CD14-positive monocyte (primary cell): ENCODE measurements at regions not wholly inside any gene's neighbourhood (a gene's known extent, or its start where the extent isn't known, plus 50 kb on each side); places are given as distances from the start of the nearest gene placed in this dataset.
"Not testable (repeated sequence)": the region's sequence is repeated elsewhere in the genome, so short reads cannot be mapped to it uniquely, and the experiment has no call there.

Experiments used
- DNase-seq, 3 donors: peaks; one replicate each; pipeline ENCODE4 v3.0.0-alpha.2; 2011 to 2022
- H2AFZ ChIP-seq: 2 replicates; pipeline ENCODE4 v1.6.0; 2012; ENCODE audit warnings: mild to moderate bottlenecking, low read depth, low read length, inconsistent platforms; ENCODE audit not compliant: insufficient read depth, poor library complexity, severe bottlenecking
- H3K27ac ChIP-seq, 2 donors: 1 replicate in 1 of 2; 2 replicates in 1 of 2; pipeline ENCODE4 v1.5.1; 2012 to 2013; ENCODE audit warnings: low read length in 2 of 2, control low read depth in 1 of 2, inconsistent platforms in 1 of 2, low read depth in 1 of 2, mild to moderate bottlenecking in 1 of 2
- H3K27me3 ChIP-seq, 2 donors: one replicate each; pipeline versions ENCODE4 v1.6.0 to v1.6.1; 2011 to 2013; ENCODE audit warnings: low read length in 2 of 2; ENCODE audit not compliant: control insufficient read depth in 2 of 2, insufficient read depth in 2 of 2
- H3K36me3 ChIP-seq, 2 donors: replicated peaks in 1 of 2; 1 replicate in 1 of 2; 2 replicates in 1 of 2; pipeline versions ENCODE4 v1.5.1 to v1.6.1; 2012 to 2013; ENCODE audit warnings: low read length in 2 of 2, control low read depth in 1 of 2, inconsistent platforms in 1 of 2, mild to moderate bottlenecking in 1 of 2; ENCODE audit not compliant: insufficient read depth in 2 of 2, control insufficient read depth in 1 of 2
- H3K4me1 ChIP-seq, 2 donors: 1 replicate in 1 of 2; 2 replicates in 1 of 2; pipeline versions ENCODE4 v1.5.1 to v1.6.1; 2012 to 2013; ENCODE audit warnings: low read length in 2 of 2, control low read depth in 1 of 2, inconsistent platforms in 1 of 2, mild to moderate bottlenecking in 1 of 2, moderate library complexity in 1 of 2; ENCODE audit not compliant: insufficient read depth in 2 of 2, control insufficient read depth in 1 of 2
- H3K4me2 ChIP-seq: replicated peaks from 2 replicates; pipeline ENCODE3; 2012; ENCODE audit warnings: low read length, moderate library complexity, mild to moderate bottlenecking; ENCODE audit not compliant: poor library complexity, severe bottlenecking; ENCODE audit errors: extremely low read depth
- H3K4me3 ChIP-seq, 3 experiments: fragments of 200-600 bp in 1 of 3; sonication (generic) in 1 of 3; replicated peaks in 1 of 3; 1 replicate in 2 of 3; 2 replicates in 1 of 3; pipeline ENCODE4 v1.5.1; 2011 to 2013; ENCODE audit warnings: low read length in 3 of 3, mild to moderate bottlenecking in 3 of 3, control low read depth in 2 of 3, low read depth in 2 of 3, inconsistent platforms in 1 of 3, moderate library complexity in 1 of 3
- H3K79me2 ChIP-seq: 2 replicates; pipeline ENCODE4 v1.6.0; 2012; ENCODE audit warnings: mild to moderate bottlenecking, control low read depth, inconsistent platforms, low read length, moderate library complexity; ENCODE audit not compliant: insufficient read depth
- H3K9ac ChIP-seq: 2 replicates; pipeline ENCODE4 v1.6.0; 2017; ENCODE audit warnings: low read length, mild to moderate bottlenecking; ENCODE audit not compliant: insufficient read depth, poor library complexity, severe bottlenecking
- H3K9me3 ChIP-seq, 2 donors: replicated peaks in 1 of 2; 1 replicate in 1 of 2; 2 replicates in 1 of 2; pipeline versions ENCODE4 v1.5.1 to v1.6.1; 2012 to 2013; ENCODE audit warnings: low read length in 2 of 2, control low read depth in 1 of 2; ENCODE audit not compliant: control insufficient read depth in 1 of 2, insufficient read depth in 1 of 2
- H4K20me1 ChIP-seq: 2 replicates; pipeline ENCODE4 v1.6.0; 2012; ENCODE audit warnings: mild to moderate bottlenecking, low read length, control low read depth, moderate library complexity; ENCODE audit not compliant: insufficient read depth
- H3K27ac Mint-ChIP-seq, 7 donors: one replicate each; pipeline ENCODE4 v1.8.0; 2020; ENCODE audit warnings: mild to moderate bottlenecking in 7 of 7, mixed read lengths in 7 of 7, moderate library complexity in 6 of 7, inconsistent platforms in 2 of 7
- H3K27me3 Mint-ChIP-seq, 3 donors: one replicate each; pipeline ENCODE4 v1.8.0; 2021 to 2022; ENCODE audit warnings: low read depth in 3 of 3, mild to moderate bottlenecking in 3 of 3, mixed read lengths in 3 of 3, moderate library complexity in 3 of 3, inconsistent platforms in 1 of 3
- H3K36me3 Mint-ChIP-seq, 2 donors: one replicate each; pipeline ENCODE4 v1.8.0; 2020; ENCODE audit warnings: mixed read lengths in 2 of 2, inconsistent platforms in 1 of 2, mild to moderate bottlenecking in 1 of 2
- H3K4me1 Mint-ChIP-seq: one replicate; pipeline ENCODE4 v1.8.0; 2020; ENCODE audit warnings: mild to moderate bottlenecking, mixed read lengths
- H3K4me3 Mint-ChIP-seq, 2 donors: one replicate each; pipeline ENCODE4 v1.8.0; 2020; ENCODE audit warnings: mild to moderate bottlenecking in 2 of 2, mixed read lengths in 2 of 2, moderate library complexity in 1 of 2
- H3K9me3 Mint-ChIP-seq, 7 donors: one replicate each; pipeline ENCODE4 v1.8.0; 2020 to 2022; ENCODE audit warnings: mixed read lengths in 7 of 7, mild to moderate bottlenecking in 6 of 7, moderate library complexity in 6 of 7, inconsistent platforms in 2 of 7
- WGBS: methylation state at CpG from one replicate; pipeline ENCODE4 v1.1.5; 2013; ENCODE audit warnings: missing lambda C conversion rate; ENCODE audit not compliant: insufficient coverage; 5-methylcytosine and 5-hydroxymethylcytosine counted together
- intact Hi-C, 2 donors: fragments of 100-400 bp; cut with micrococcal nuclease; formaldehyde crosslinking; loops; one replicate each; pipeline versions ENCODE4 v1.15.0 to v1.15.1; 2023
- TF ChIP-seq, protein P1 (sequence below): fragments of 200-600 bp; IDR thresholded peaks from one replicate; pipeline ENCODE4 v1.8.0; 2022; ENCODE audit warnings: antibody characterized with exemption, mild to moderate bottlenecking

DNA sequence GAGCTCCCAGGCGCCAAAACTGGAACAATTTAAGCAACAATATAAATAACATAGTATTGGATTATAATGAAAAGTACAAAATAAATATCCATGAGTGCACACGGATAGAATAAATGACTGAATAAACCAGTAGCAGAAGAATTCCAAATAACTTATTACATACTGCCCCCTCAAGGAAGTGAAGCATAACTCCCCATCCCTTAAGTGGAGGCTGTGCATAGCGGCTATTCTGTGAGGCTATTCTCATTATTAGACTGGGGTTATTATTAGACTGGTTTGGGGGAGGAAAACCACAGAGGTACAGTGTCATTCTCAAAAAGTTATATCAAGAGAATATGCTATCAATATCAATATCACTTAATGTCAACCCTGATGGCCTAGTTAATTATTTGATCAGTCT lies 94.4 kb upstream of the SIRPA start:
- H3K36me3 Mint-ChIP-seq: peaks cover 0 to 3% of the 10 kb centered on the region in 2 donors

DNA sequence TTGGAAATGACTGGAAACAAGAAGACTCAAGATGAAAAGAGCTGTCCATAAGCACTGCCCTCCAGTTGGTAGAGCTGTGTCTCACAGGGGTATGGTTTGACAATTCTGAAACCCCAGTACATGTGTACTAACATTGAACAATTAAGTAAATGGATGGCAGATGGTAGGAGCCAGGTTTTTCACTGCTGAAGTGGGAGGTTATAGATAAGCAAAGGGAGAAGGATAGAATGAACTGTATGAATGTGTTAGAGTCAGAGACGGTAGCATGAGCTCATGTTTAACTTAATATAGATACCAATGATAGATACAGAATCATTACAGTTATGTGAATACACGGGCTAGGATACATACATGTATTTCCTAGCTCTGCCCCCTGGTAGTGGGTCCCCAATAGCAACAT lies 95.0 kb upstream of the SIRPA start:
- peaks cover 51 to 57% of the 10 kb centered on the region in 2 donors for H3K4me1 ChIP-seq
- H3K4me3 Mint-ChIP-seq: no peak overlapping the region
- intact Hi-C loops: loop anchor here (5.0 kb wide), 3 partner anchors 42 to 72 kb away; no protein-coding TSS in a partner anchor
- no peak overlapping the region for H3K4me3 ChIP-seq
- H3K27ac Mint-ChIP-seq: peak overlapping the region in 1 of 7 donors; percentile 64
- no peak overlapping the region for H2AFZ ChIP-seq
- H3K27me3 ChIP-seq: peaks cover 0 to 2% of the 10 kb centered on the region in 2 donors
- H4K20me1 ChIP-seq: no peaks in the 10 kb centered on the region
- H3K79me2 ChIP-seq: peaks cover 8% of the 10 kb centered on the region
- peaks cover 0 to 5% (median 0%) of the 10 kb centered on the region in 7 donors for H3K9me3 Mint-ChIP-seq
- H3K27me3 Mint-ChIP-seq: peaks cover 2 to 3% (median 2%) of the 10 kb centered on the region in 3 donors
- TF ChIP-seq, protein P1, sequence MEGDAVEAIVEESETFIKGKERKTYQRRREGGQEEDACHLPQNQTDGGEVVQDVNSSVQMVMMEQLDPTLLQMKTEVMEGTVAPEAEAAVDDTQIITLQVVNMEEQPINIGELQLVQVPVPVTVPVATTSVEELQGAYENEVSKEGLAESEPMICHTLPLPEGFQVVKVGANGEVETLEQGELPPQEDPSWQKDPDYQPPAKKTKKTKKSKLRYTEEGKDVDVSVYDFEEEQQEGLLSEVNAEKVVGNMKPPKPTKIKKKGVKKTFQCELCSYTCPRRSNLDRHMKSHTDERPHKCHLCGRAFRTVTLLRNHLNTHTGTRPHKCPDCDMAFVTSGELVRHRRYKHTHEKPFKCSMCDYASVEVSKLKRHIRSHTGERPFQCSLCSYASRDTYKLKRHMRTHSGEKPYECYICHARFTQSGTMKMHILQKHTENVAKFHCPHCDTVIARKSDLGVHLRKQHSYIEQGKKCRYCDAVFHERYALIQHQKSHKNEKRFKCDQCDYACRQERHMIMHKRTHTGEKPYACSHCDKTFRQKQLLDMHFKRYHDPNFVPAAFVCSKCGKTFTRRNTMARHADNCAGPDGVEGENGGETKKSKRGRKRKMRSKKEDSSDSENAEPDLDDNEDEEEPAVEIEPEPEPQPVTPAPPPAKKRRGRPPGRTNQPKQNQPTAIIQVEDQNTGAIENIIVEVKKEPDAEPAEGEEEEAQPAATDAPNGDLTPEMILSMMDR: no peak
- no peaks in the 10 kb centered on the region for H3K9me3 ChIP-seq
- H3K4me1 Mint-ChIP-seq: peaks cover 49% of the 10 kb centered on the region
- H3K36me3 Mint-ChIP-seq: no peaks in the 10 kb centered on the region
- H3K36me3 ChIP-seq: no peaks in the 10 kb centered on the region
- WGBS: no CpG with 5 or more reads among the region's 2 CpGs
- H3K27ac ChIP-seq: no peak overlapping the region
- no peak overlapping the region for H3K9ac ChIP-seq
- DNase-seq: no peak
- H3K4me2 ChIP-seq: no peak overlapping the region

More for the DNA sequence above, 94.4 kb upstream of the SIRPA start:
- Histone ChIP-seq H3K27me3 (no peaks in the 10 kb centered on the region), H3K27ac (no peak overlapping the region), H3K79me2 (peaks cover 8% of the 10 kb centered on the region), H3K36me3 (no peaks in the 10 kb centered on the region), H4K20me1 (no peaks in the 10 kb centered on the region), H2AFZ (no peak overlapping the region), H3K4me3 (no peak overlapping the region), H3K9me3 (no peaks in the 10 kb centered on the region), H3K4me1 (peaks cover 56 to 63% of the 10 kb centered on the region in 2 donors), H3K9ac (no peak overlapping the region), H3K4me2 (no peak overlapping the region)
- no CpG with 5 or more reads among the region's 3 CpGs for WGBS
- no peak overlapping the region for H3K27ac Mint-ChIP-seq
- H3K9me3 Mint-ChIP-seq: peaks cover 0 to 5% (median 0%) of the 10 kb centered on the region in 7 donors
- TF ChIP-seq, protein P1: peak; percentile 48
- intact Hi-C loops: loop anchor here (5.0 kb wide), 3 partner anchors 42 to 72 kb away; no protein-coding TSS in a partner anchor
- no peak overlapping the region for H3K4me3 Mint-ChIP-seq
- DNase-seq: no peak
- H3K4me1 Mint-ChIP-seq: peaks cover 52% of the 10 kb centered on the region
- H3K27me3 Mint-ChIP-seq: peaks cover 0 to 3% (median 2%) of the 10 kb centered on the region in 3 donors

DNA sequence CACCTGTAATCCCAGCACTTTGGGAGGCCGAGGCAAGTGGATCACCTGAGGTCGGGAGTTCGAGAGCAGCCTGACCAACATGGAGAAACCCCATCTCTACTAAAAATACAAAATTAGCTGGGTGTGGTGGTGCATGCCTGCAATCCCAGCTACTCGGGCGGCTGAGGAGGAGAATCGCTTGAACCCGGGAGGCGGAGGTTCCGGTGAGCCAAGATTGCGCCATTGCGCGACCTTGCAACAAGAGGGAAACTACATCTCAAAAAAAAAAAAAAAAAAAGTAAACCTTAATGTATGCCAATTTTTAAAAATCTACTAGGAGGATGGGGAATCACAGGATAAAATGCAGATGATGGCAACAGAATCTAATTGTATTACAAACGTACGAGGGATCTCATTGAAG lies 95.5 kb upstream of the SIRPA start:
- H3K27me3 Mint-ChIP-seq, H3K27ac ChIP-seq, H3K36me3 Mint-ChIP-seq, H3K79me2 ChIP-seq, H4K20me1 ChIP-seq, H3K27me3 ChIP-seq, DNase-seq, H3K9me3 Mint-ChIP-seq, H3K9me3 ChIP-seq, H3K4me2 ChIP-seq, H3K4me3 ChIP-seq, H3K9ac ChIP-seq, H2AFZ ChIP-seq, H3K36me3 ChIP-seq: not testable (repeated sequence)
- peak overlapping the region in 1 of 2 donors; percentile 9 for H3K4me3 Mint-ChIP-seq
- peaks cover 47 to 53% of the 10 kb centered on the region in 2 donors for H3K4me1 ChIP-seq
- H3K4me1 Mint-ChIP-seq: peaks cover 44% of the 10 kb centered on the region
- WGBS: 100% methylated on average over 2 of the region's 14 CpGs
- peak overlapping the region in 1 of 7 donors; percentile 23 for H3K27ac Mint-ChIP-seq
- intact Hi-C loops: loop anchor here (5.0 kb wide), 3 partner anchors 43 to 73 kb away; no protein-coding TSS in a partner anchor
